ENCODE measurements at regions not wholly inside any gene's neighbourhood (a gene's known extent, or its start where the extent isn't known, plus 50 kb on each side); places are given as distances from the start of the nearest gene placed in this dataset.

GRCh38 chr6:79431537-79431933, 105.7 kb downstream of the LCA5 start:
- Histone ChIP-seq H3K36me3 (no peaks in the 10 kb centered on the region), H3K27ac (no peak overlapping the region), H3K4me1 (peaks cover 0 to 7% (median 0%) of the 10 kb centered on the region in 3 donors), H3K4me3 (no peak overlapping the region), H3K27me3 (no peaks in the 10 kb centered on the region), H3K9me3 (no peaks in the 10 kb centered on the region)
- WGBS, 2 donors (ENCODE audit: low coverage in 1 of 2), result 51 to 69% methylated on average over 4 of the region's 4 CpGs
- TF ChIP-seq EP300 (IDR thresholded peaks at IDR 0.05), result no peak
- no peak for ATAC-seq

GRCh38 chr6:79430913-79431536, 106.2 kb downstream of the LCA5 start:
- ATAC-seq, result no peak
- H3K27ac ChIP-seq, result no peak overlapping the region
- no peaks in the 10 kb centered on the region for H3K9me3 ChIP-seq
- H3K4me1 ChIP-seq, result peaks cover 0 to 7% (median 0%) of the 10 kb centered on the region in 3 donors
- no peak for TF ChIP-seq POLR2AphosphoS5 (IDR thresholded peaks at IDR 0.05)
- TF ChIP-seq EP300 (IDR thresholded peaks at IDR 0.05), result no peak
- no peak for TF ChIP-seq CTCF (IDR thresholded peaks at IDR 0.05)
- TF ChIP-seq POLR2A (IDR thresholded peaks at IDR 0.05), result no peak
- H3K4me3 ChIP-seq, result no peak overlapping the region
- H3K27me3 ChIP-seq, result no peaks in the 10 kb centered on the region
- no peaks in the 10 kb centered on the region for H3K36me3 ChIP-seq
- 86% methylated on average over 13 of the region's 13 CpGs; no CpG with 5 or more reads in 1 of the 2 donors for WGBS, 2 donors (ENCODE audit: low coverage in 1 of 2)

- WGBS, 2 donors (ENCODE audit: low coverage in 1 of 2), result 72 to 88% methylated on average over 1 to 2 of the region's 2 CpGs
- H3K27ac ChIP-seq, result no peak overlapping the region
- no peaks in the 10 kb centered on the region for H3K36me3 ChIP-seq
- H3K4me1 ChIP-seq, result peaks cover 0 to 7% (median 0%) of the 10 kb centered on the region in 3 donors
- no peak overlapping the region for H3K4me3 ChIP-seq
- no peaks in the 10 kb centered on the region for H3K9me3 ChIP-seq
- ATAC-seq, result no peak
- no peaks in the 10 kb centered on the region for H3K27me3 ChIP-seq
- TF ChIP-seq POLR2AphosphoS5 (IDR thresholded peaks at IDR 0.05) (no peak), EP300 (IDR thresholded peaks at IDR 0.05) (no peak), CTCF (IDR thresholded peaks at IDR 0.05) (no peak), POLR2A (IDR thresholded peaks at IDR 0.05) (no peak)
These were observed 109.5 kb downstream of the LCA5 start for GRCh38 chr6:79427721-79428120.

- 85 to 92% methylated on average over 5 of the region's 5 CpGs for WGBS, 2 donors (ENCODE audit: low coverage in 1 of 2)
- H3K4me1 ChIP-seq, result peaks cover 0 to 14% (median 4%) of the 10 kb centered on the region in 3 donors
- TF ChIP-seq POLR2A (IDR thresholded peaks at IDR 0.05) (no peak), POLR2AphosphoS5 (IDR thresholded peaks at IDR 0.05) (no peak), EP300 (IDR thresholded peaks at IDR 0.05) (no peak), CTCF (IDR thresholded peaks at IDR 0.05) (no peak)
- ATAC-seq, result no peak
- H3K27me3 ChIP-seq, result no peaks in the 10 kb centered on the region
- H3K4me3 ChIP-seq, result no peak overlapping the region
- no peaks in the 10 kb centered on the region for H3K36me3 ChIP-seq
- no peaks in the 10 kb centered on the region for H3K9me3 ChIP-seq
- H3K27ac ChIP-seq, result no peak overlapping the region
These were observed 110.5 kb downstream of the LCA5 start for GRCh38 chr6:79426625-79427278.

- peaks cover 0 to 16% (median 5%) of the 10 kb centered on the region in 3 donors for H3K4me1 ChIP-seq
- H3K27me3 ChIP-seq, result no peaks in the 10 kb centered on the region
- no peak for ATAC-seq
- no peak overlapping the region for H3K27ac ChIP-seq
- no peaks in the 10 kb centered on the region for H3K9me3 ChIP-seq
- no peak overlapping the region for H3K4me3 ChIP-seq
- TF ChIP-seq EP300 (IDR thresholded peaks at IDR 0.05) (no peak), POLR2A (IDR thresholded peaks at IDR 0.05) (no peak), POLR2AphosphoS5 (IDR thresholded peaks at IDR 0.05) (no peak), CTCF (IDR thresholded peaks at IDR 0.05) (no peak)
- no peaks in the 10 kb centered on the region for H3K36me3 ChIP-seq
- 79 to 89% methylated on average over 5 of the region's 5 CpGs for WGBS, 2 donors (ENCODE audit: low coverage in 1 of 2)
These were observed 111.5 kb downstream of the LCA5 start for GRCh38 chr6:79425589-79426311.

Measured in gastroesophageal sphincter (tissue), 4 donors.